K562 (cell line): ENCODE measurements at regions not wholly inside any gene's neighbourhood (a gene's known extent, or its start where the extent isn't known, plus 50 kb on each side); places are given as distances from the start of the nearest gene placed in this dataset.

Experiments
- ELK1 ChIP-seq: sonication (generic); formaldehyde crosslinking; IDR thresholded peaks from 2 replicates; pipeline ENCODE4 v1.8.1; 2022; ENCODE audit warnings: missing genetic modification reagents
- ETS2 ChIP-seq: IDR thresholded peaks from 2 replicates; pipeline ENCODE4 v1.6.1; 2016; ENCODE audit warnings: borderline replicate concordance, missing genetic modification characterization, mild to moderate bottlenecking, moderate library complexity, missing compliant biosample characterization; ENCODE audit not compliant: poor library complexity, severe bottlenecking
- FOXM1 ChIP-seq, 2 experiments: fragments of 450-650 bp in 1 of 2; sonication (generic) in 1 of 2; formaldehyde crosslinking in 1 of 2; IDR thresholded peaks; 2 replicates each; pipeline versions ENCODE4 v1.6.1 to v1.9.0; 2017 to 2022; ENCODE audit warnings: low read depth in 2 of 2, mild to moderate bottlenecking in 2 of 2, missing genetic modification reagents in 1 of 2, moderate library complexity in 1 of 2
- HDAC2 ChIP-seq: fragments of 450-650 bp; IDR thresholded peaks from 2 replicates; pipeline ENCODE4 v1.6.1; 2016; ENCODE audit warnings: mild to moderate bottlenecking
- KLF10 ChIP-seq: fragments of 250-450 bp; sonication (Bioruptor Pico); IDR thresholded peaks from 2 replicates; pipeline ENCODE4 v1.6.1; 2021; ENCODE audit warnings: matching md5 sums
- MTF1 ChIP-seq: fragments of 250-450 bp; sonication (Bioruptor Pico); IDR thresholded peaks from 2 replicates; pipeline ENCODE4 v1.9.0; 2021; ENCODE audit warnings: moderate library complexity, mild to moderate bottlenecking, inconsistent platforms, borderline replicate concordance
- MYBL2 ChIP-seq, 2 experiments: fragments of 450-650 bp in 1 of 2; sonication (generic) in 1 of 2; formaldehyde crosslinking in 1 of 2; IDR thresholded peaks; 2 replicates each; pipeline versions ENCODE4 v1.6.1 to v1.8.1; 2017 to 2022; ENCODE audit warnings: borderline replicate concordance in 1 of 2, inconsistent platforms in 1 of 2, low read depth in 1 of 2, mild to moderate bottlenecking in 1 of 2, missing genetic modification reagents in 1 of 2, moderate library complexity in 1 of 2
- NCOA6 ChIP-seq: fragments of 450-650 bp; IDR thresholded peaks from 2 replicates; pipeline ENCODE4 v1.6.1; 2017; ENCODE audit warnings: mild to moderate bottlenecking
- NFE2L1 ChIP-seq: fragments of 450-650 bp; IDR thresholded peaks from 2 replicates; pipeline ENCODE4 v1.6.1; 2016; ENCODE audit warnings: missing genetic modification characterization, low read depth, mild to moderate bottlenecking, missing compliant biosample characterization, moderate library complexity, borderline replicate concordance
- PPARD ChIP-seq: fragments of 250-450 bp; sonication (Bioruptor Pico); IDR thresholded peaks from 2 replicates; pipeline ENCODE4 v1.8.0; 2022; ENCODE audit warnings: inconsistent platforms, mild to moderate bottlenecking, moderate library complexity
- RBM15 ChIP-seq: fragments of 200-400 bp; formaldehyde crosslinking; IDR thresholded peaks from 2 replicates; pipeline ENCODE4 v1.6.1; 2018; ENCODE audit warnings: mild to moderate bottlenecking, low read length, moderate library complexity; ENCODE audit not compliant: insufficient read depth
- SIN3A ChIP-seq, 2 experiments: fragments of 150-350 bp in 1 of 2; IDR thresholded peaks; 2 replicates each; pipeline ENCODE4 v1.6.1; 2011 to 2016; ENCODE audit warnings: borderline replicate concordance in 2 of 2, low read depth in 2 of 2, low read length in 2 of 2, mild to moderate bottlenecking in 2 of 2, moderate library complexity in 2 of 2; ENCODE audit not compliant: control insufficient read depth in 1 of 2
- SIRT6 ChIP-seq: IDR thresholded peaks from one replicate; pipeline ENCODE4 v1.6.1; 2012; ENCODE audit warnings: low read depth, mild to moderate bottlenecking, control low read depth, inconsistent platforms, low read length, moderate library complexity
- SMAD3 ChIP-seq: fragments of 450-650 bp; formaldehyde crosslinking; conservative IDR thresholded peaks from 2 replicates; pipeline ENCODE4 v1.4.0; 2020; ENCODE audit warnings: mild to moderate bottlenecking
- TAF7 ChIP-seq: fragments of 450-650 bp; IDR thresholded peaks from 2 replicates; pipeline ENCODE4 v1.6.1; 2016; ENCODE audit warnings: missing genetic modification characterization, missing compliant biosample characterization
- TSHZ1 ChIP-seq: fragments of 250-450 bp; sonication (Bioruptor Pico); IDR thresholded peaks from 2 replicates; pipeline ENCODE4 v1.4.0; 2020; ENCODE audit warnings: mild to moderate bottlenecking, moderate library complexity
- WHSC1 ChIP-seq: IDR thresholded peaks from one replicate; pipeline ENCODE4 v1.6.1; 2012; ENCODE audit warnings: low read length, control low read depth, inconsistent platforms
- ZBTB26 ChIP-seq: fragments of 450-650 bp; formaldehyde crosslinking; IDR thresholded peaks from 2 replicates; pipeline ENCODE4 v1.4.0; 2022; ENCODE audit warnings: missing genetic modification characterization
- ZNF253 ChIP-seq: fragments of 250-450 bp; sonication (Bioruptor Pico); conservative IDR thresholded peaks from 2 replicates; pipeline ENCODE4 v1.6.1; 2021; ENCODE audit warnings: mild to moderate bottlenecking
- ZNF445 ChIP-seq: fragments of 250-450 bp; sonication (Bioruptor Pico); IDR thresholded peaks from 2 replicates; pipeline ENCODE4 v1.4.0; 2020; ENCODE audit warnings: low read depth, mild to moderate bottlenecking, moderate library complexity
- TF ChIP-seq, protein P1 (sequence below): sonication (generic); formaldehyde crosslinking; IDR thresholded peaks from 2 replicates; pipeline ENCODE4 v1.8.0; 2022; ENCODE audit warnings: mild to moderate bottlenecking, missing genetic modification reagents

DNA sequence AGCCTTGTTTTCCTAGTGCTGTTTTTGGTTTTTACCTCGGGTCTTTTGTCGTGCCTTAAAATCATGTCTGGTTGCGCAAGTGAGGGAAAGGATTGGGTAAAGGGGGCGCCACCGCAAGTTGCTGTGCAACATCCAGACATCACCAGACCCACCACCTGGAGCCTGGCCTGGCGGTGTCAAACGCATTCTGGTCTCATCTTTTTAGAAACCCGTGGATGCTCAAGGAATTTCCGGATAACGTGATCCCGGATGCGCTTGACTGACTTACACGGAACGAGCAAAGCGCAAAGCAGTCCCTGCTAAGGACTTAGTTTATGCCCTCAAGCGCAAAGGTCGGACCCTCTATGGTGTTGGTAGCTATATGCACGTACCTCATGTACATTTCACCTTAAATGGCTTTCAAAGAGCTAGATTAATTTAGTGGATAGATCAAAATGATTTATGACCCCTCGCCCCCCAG, 105.2 kb downstream of the OR2B2 start (continued):
- TF ChIP-seq SMAD3 = 0 out of 2 replicates have a peak, but pooled peaks have one; percentile 16
- TF ChIP-seq ZBTB26 (CRISPR knock-in tag) = no peak
- peak; percentile 10; the same call in 1 of the 2 replicates for TF ChIP-seq ZNF253
- no peak for TF ChIP-seq NFE2L1
- TF ChIP-seq MYBL2 (IDR thresholded peaks at IDR 0.05; ENCODE audit: low read depth) = no peak
- TF ChIP-seq MYBL2 (CRISPR knock-in tag; IDR thresholded peaks at IDR 0.05; ENCODE audit: borderline replicate concordance) = no peak
- no peak for TF ChIP-seq PPARD (CRISPR knock-in tag)
- no peak; a peak in 1 of 4 replicates for TF ChIP-seq SIN3A (IDR thresholded peaks at IDR 0.05; ENCODE audit: borderline replicate concordance in 2 of 2, control insufficient read depth in 1 of 2, low read depth in 2 of 2, low read length in 2 of 2)
- TF ChIP-seq ELK1 (CRISPR knock-in tag) = no peak
- TF ChIP-seq TSHZ1 (CRISPR knock-in tag) = no peak
- TF ChIP-seq SIRT6 = no peak
- 0 out of 2 replicates have a peak, but pooled peaks have one; percentile 10 for TF ChIP-seq HDAC2
- TF ChIP-seq NCOA6 = no peak
- TF ChIP-seq, protein P1, sequence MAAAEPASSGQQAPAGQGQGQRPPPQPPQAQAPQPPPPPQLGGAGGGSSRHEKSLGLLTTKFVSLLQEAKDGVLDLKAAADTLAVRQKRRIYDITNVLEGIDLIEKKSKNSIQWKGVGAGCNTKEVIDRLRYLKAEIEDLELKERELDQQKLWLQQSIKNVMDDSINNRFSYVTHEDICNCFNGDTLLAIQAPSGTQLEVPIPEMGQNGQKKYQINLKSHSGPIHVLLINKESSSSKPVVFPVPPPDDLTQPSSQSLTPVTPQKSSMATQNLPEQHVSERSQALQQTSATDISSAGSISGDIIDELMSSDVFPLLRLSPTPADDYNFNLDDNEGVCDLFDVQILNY (CRISPR knock-in tag) = no peak
- no peak for TF ChIP-seq ETS2 (tag)
- no peak for TF ChIP-seq MTF1 (CRISPR knock-in tag)
- TF ChIP-seq KLF10 (CRISPR knock-in tag) = no peak; the same call in 1 of the 2 replicates
- no peak for TF ChIP-seq ZNF445 (CRISPR knock-in tag)
- TF ChIP-seq WHSC1 = no peak
- no peak for TF ChIP-seq RBM15
- TF ChIP-seq FOXM1 (IDR thresholded peaks at IDR 0.05; ENCODE audit: low read depth) = no peak
- no peak; the same call in 1 of the 2 replicates for TF ChIP-seq FOXM1 (CRISPR knock-in tag; IDR thresholded peaks at IDR 0.05; ENCODE audit: low read depth)
- TF ChIP-seq TAF7 = no peak
